GM23338 (cell line): ENCODE measurements at regions not wholly inside any gene's neighbourhood (a gene's known extent, or its start where the extent isn't known, plus 50 kb on each side); places are given as distances from the start of the nearest gene placed in this dataset.

Source experiments
- ATAC-seq: fragments of 200-7000 bp; cut with Tn5 transposase; 3 replicates; pipeline ENCODE4 v1.9.1; 2020
- DNase-seq: peaks from one replicate; pipeline ENCODE4 v3.0.0-alpha.2; 2015; ENCODE audit warnings: low spot score
- H2AFZ ChIP-seq: fragments of 200-600 bp; sonication (generic); 2 replicates; pipeline ENCODE4 v1.8.0; 2016; ENCODE audit warnings: antibody characterized with exemption, mild to moderate bottlenecking, moderate library complexity
- H3F3A ChIP-seq: fragments of 200-600 bp; sonication (generic); replicated peaks from 2 replicates; pipeline ENCODE4 v1.8.0; 2017; ENCODE audit warnings: antibody characterized with exemption, mixed run types, low read depth
- H3K27ac ChIP-seq: fragments of 200-600 bp; sonication (generic); 2 replicates; pipeline ENCODE4 v1.6.1; 2016; ENCODE audit warnings: low read depth
- H3K27me3 ChIP-seq: fragments of 200-600 bp; sonication (generic); 2 replicates; pipeline ENCODE4 v1.8.0; 2016; ENCODE audit warnings: mild to moderate bottlenecking, mixed run types, moderate library complexity; ENCODE audit not compliant: insufficient read depth
- H3K36me3 ChIP-seq: fragments of 200-600 bp; sonication (generic); 2 replicates; pipeline ENCODE4 v1.8.0; 2016; ENCODE audit warnings: mild to moderate bottlenecking; ENCODE audit not compliant: insufficient read depth
- H3K4me1 ChIP-seq: fragments of 200-600 bp; sonication (generic); 2 replicates; pipeline ENCODE4 v1.8.0; 2016; ENCODE audit warnings: mild to moderate bottlenecking, moderate library complexity; ENCODE audit not compliant: insufficient read depth
- H3K4me2 ChIP-seq: fragments of 200-600 bp; sonication (generic); 2 replicates; pipeline ENCODE4 v1.7.1; 2017; ENCODE audit warnings: mixed run types
- H3K4me3 ChIP-seq: fragments of 200-600 bp; sonication (generic); 2 replicates; pipeline ENCODE4 v1.6.1; 2016; ENCODE audit warnings: mixed run types
- H3K79me2 ChIP-seq: fragments of 200-600 bp; sonication (generic); replicated peaks from 2 replicates; pipeline ENCODE4 v1.8.0; 2017; ENCODE audit warnings: mild to moderate bottlenecking; ENCODE audit not compliant: insufficient read depth
- H3K9me2 ChIP-seq: fragments of 200-600 bp; sonication (generic); 2 replicates; pipeline ENCODE4 v1.8.0; 2017; ENCODE audit not compliant: insufficient read depth
- H4K20me1 ChIP-seq: fragments of 200-600 bp; sonication (generic); replicated peaks from 2 replicates; pipeline ENCODE4 v1.8.0; 2017; ENCODE audit warnings: mild to moderate bottlenecking; ENCODE audit not compliant: insufficient read depth
- H3K27ac Mint-ChIP-seq: 2 replicates; pipeline ENCODE4 v1.8.0; 2020; ENCODE audit warnings: inconsistent platforms, mild to moderate bottlenecking, moderate library complexity, mixed read lengths
- H3K27me3 Mint-ChIP-seq: 3 replicates; pipeline ENCODE4 v1.8.0; 2022; ENCODE audit warnings: low read depth, mild to moderate bottlenecking, moderate library complexity, mixed read lengths, inconsistent platforms; ENCODE audit not compliant: insufficient read depth, poor library complexity
- H3K36me3 Mint-ChIP-seq: 3 replicates; pipeline ENCODE4 v1.8.0; 2021; ENCODE audit warnings: low read depth, mild to moderate bottlenecking, inconsistent platforms, moderate library complexity, mixed read lengths
- H3K4me1 Mint-ChIP-seq: 3 replicates; pipeline ENCODE4 v1.8.0; 2020; ENCODE audit warnings: mild to moderate bottlenecking, inconsistent platforms, mixed read lengths
- H3K4me3 Mint-ChIP-seq: 3 replicates; pipeline ENCODE4 v1.8.0; 2021; ENCODE audit warnings: moderate library complexity, mild to moderate bottlenecking, inconsistent platforms, mixed read lengths
- H3K9me3 Mint-ChIP-seq: 3 replicates; pipeline ENCODE4 v1.8.0; 2020; ENCODE audit warnings: moderate library complexity, mild to moderate bottlenecking, inconsistent platforms, mixed read lengths
- CREB1 ChIP-seq: fragments of 250-450 bp; sonication (Bioruptor Pico); IDR thresholded peaks from 2 replicates; pipeline ENCODE4 v1.5.0; 2020; ENCODE audit warnings: low read depth, mild to moderate bottlenecking, moderate library complexity
- CTCF ChIP-seq, 2 experiments: fragments of 200-600 bp in 1 of 2; sonication (generic) in 1 of 2; conservative IDR thresholded peaks; 2 replicates each; pipeline versions ENCODE4 v1.5.1 to v1.6.1; 2016 to 2017; ENCODE audit warnings: antibody characterized with exemption in 2 of 2, low read depth in 2 of 2, mild to moderate bottlenecking in 2 of 2, moderate library complexity in 1 of 2
- EZH2 ChIP-seq: fragments of 200-600 bp; sonication (generic); IDR thresholded peaks from one replicate; pipeline ENCODE4 v1.8.0; 2017; ENCODE audit warnings: antibody characterized with exemption, mild to moderate bottlenecking, low read depth; ENCODE audit not compliant: unreplicated experiment
- EZH2phosphoT487 ChIP-seq: fragments of 200-600 bp; sonication (generic); IDR thresholded peaks from one replicate; pipeline ENCODE4 v1.8.1; 2018; ENCODE audit warnings: antibody characterized with exemption; ENCODE audit not compliant: unreplicated experiment
- JUNB ChIP-seq: IDR thresholded peaks from one replicate; pipeline ENCODE4 v1.6.1; 2016; ENCODE audit warnings: antibody characterized with exemption; ENCODE audit not compliant: unreplicated experiment
- NANOG ChIP-seq: IDR thresholded peaks from 2 replicates; pipeline ENCODE4 v1.6.1; 2016; ENCODE audit warnings: antibody characterized with exemption, borderline replicate concordance
- POLR2AphosphoS5 ChIP-seq: IDR thresholded peaks from 2 replicates; pipeline ENCODE4 v1.6.1; 2016; ENCODE audit warnings: antibody characterized with exemption, low read depth
- REST ChIP-seq: IDR thresholded peaks from one replicate; pipeline ENCODE4 v1.6.1; 2018; ENCODE audit warnings: antibody characterized with exemption; ENCODE audit not compliant: unreplicated experiment
- STAT1 ChIP-seq: IDR thresholded peaks from one replicate; pipeline ENCODE4 v1.6.1; 2016; ENCODE audit warnings: antibody characterized with exemption; ENCODE audit not compliant: unreplicated experiment
- ZNF114 ChIP-seq: fragments of 250-450 bp; sonication (Bioruptor Pico); IDR thresholded peaks from 2 replicates; pipeline ENCODE4 v1.5.0; 2020; ENCODE audit warnings: mild to moderate bottlenecking, moderate library complexity
- ZNF331 ChIP-seq: fragments of 250-450 bp; sonication (Bioruptor Pico); IDR thresholded peaks from 2 replicates; pipeline ENCODE4 v1.5.0; 2020; ENCODE audit warnings: low read depth, mild to moderate bottlenecking, moderate library complexity
- TF ChIP-seq, protein P1 (sequence below): IDR thresholded peaks from 2 replicates; pipeline ENCODE4 v1.6.1; 2016; ENCODE audit warnings: antibody characterized with exemption
- TF ChIP-seq, protein P2 (sequence below): fragments of 250-450 bp; sonication (Bioruptor Pico); IDR thresholded peaks from 2 replicates; pipeline ENCODE4 v1.5.0; 2020; ENCODE audit warnings: mild to moderate bottlenecking, moderate library complexity

- H3K9me2 ChIP-seq = no peaks in the 10 kb centered on the region
- H3K27me3 Mint-ChIP-seq = peaks cover 1% of the 10 kb centered on the region
Observed at GRCh38 chr2:175677880-175678279, 324.2 kb downstream of the LNPK start.

More at GRCh38 chr2:175677880-175678279, 324.2 kb downstream of the LNPK start:
- no peak for TF ChIP-seq CTCF (conservative IDR thresholded peaks at IDR 0.05; ENCODE audit: low read depth in 2 of 2)
- no peak for TF ChIP-seq JUNB
- TF ChIP-seq ZNF331 (CRISPR knock-in tag) = no peak
- TF ChIP-seq CREB1 (CRISPR knock-in tag) = no peak
- TF ChIP-seq, protein P1, sequence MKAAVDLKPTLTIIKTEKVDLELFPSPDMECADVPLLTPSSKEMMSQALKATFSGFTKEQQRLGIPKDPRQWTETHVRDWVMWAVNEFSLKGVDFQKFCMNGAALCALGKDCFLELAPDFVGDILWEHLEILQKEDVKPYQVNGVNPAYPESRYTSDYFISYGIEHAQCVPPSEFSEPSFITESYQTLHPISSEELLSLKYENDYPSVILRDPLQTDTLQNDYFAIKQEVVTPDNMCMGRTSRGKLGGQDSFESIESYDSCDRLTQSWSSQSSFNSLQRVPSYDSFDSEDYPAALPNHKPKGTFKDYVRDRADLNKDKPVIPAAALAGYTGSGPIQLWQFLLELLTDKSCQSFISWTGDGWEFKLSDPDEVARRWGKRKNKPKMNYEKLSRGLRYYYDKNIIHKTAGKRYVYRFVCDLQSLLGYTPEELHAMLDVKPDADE = no peak
- TF ChIP-seq ZNF114 (CRISPR knock-in tag) = no peak
- TF ChIP-seq, protein P2, sequence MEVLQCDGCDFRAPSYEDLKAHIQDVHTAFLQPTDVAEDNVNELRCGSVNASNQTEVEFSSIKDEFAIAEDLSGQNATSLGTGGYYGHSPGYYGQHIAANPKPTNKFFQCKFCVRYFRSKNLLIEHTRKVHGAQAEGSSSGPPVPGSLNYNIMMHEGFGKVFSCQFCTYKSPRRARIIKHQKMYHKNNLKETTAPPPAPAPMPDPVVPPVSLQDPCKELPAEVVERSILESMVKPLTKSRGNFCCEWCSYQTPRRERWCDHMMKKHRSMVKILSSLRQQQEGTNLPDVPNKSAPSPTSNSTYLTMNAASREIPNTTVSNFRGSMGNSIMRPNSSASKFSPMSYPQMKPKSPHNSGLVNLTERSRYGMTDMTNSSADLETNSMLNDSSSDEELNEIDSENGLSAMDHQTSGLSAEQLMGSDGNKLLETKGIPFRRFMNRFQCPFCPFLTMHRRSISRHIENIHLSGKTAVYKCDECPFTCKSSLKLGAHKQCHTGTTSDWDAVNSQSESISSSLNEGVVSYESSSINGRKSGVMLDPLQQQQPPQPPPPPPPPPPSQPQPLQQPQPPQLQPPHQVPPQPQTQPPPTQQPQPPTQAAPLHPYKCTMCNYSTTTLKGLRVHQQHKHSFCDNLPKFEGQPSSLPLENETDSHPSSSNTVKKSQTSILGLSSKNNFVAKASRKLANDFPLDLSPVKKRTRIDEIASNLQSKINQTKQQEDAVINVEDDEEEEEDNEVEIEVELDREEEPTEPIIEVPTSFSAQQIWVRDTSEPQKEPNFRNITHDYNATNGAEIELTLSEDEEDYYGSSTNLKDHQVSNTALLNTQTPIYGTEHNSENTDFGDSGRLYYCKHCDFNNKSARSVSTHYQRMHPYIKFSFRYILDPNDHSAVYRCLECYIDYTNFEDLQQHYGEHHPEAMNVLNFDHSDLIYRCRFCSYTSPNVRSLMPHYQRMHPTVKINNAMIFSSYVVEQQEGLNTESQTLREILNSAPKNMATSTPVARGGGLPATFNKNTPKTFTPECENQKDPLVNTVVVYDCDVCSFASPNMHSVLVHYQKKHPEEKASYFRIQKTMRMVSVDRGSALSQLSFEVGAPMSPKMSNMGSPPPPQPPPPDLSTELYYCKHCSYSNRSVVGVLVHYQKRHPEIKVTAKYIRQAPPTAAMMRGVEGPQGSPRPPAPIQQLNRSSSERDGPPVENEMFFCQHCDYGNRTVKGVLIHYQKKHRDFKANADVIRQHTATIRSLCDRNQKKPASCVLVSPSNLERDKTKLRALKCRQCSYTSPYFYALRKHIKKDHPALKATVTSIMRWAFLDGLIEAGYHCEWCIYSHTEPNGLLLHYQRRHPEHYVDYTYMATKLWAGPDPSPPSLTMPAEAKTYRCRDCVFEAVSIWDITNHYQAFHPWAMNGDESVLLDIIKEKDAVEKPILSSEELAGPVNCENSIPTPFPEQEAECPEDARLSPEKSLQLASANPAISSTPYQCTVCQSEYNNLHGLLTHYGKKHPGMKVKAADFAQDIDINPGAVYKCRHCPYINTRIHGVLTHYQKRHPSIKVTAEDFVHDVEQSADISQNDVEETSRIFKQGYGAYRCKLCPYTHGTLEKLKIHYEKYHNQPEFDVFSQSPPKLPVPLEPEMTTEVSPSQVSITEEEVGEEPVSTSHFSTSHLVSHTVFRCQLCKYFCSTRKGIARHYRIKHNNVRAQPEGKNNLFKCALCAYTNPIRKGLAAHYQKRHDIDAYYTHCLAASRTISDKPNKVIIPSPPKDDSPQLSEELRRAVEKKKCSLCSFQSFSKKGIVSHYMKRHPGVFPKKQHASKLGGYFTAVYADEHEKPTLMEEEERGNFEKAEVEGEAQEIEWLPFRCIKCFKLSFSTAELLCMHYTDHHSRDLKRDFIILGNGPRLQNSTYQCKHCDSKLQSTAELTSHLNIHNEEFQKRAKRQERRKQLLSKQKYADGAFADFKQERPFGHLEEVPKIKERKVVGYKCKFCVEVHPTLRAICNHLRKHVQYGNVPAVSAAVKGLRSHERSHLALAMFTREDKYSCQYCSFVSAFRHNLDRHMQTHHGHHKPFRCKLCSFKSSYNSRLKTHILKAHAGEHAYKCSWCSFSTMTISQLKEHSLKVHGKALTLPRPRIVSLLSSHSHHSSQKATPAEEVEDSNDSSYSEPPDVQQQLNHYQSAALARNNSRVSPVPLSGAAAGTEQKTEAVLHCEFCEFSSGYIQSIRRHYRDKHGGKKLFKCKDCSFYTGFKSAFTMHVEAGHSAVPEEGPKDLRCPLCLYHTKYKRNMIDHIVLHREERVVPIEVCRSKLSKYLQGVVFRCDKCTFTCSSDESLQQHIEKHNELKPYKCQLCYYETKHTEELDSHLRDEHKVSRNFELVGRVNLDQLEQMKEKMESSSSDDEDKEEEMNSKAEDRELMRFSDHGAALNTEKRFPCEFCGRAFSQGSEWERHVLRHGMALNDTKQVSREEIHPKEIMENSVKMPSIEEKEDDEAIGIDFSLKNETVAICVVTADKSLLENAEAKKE (CRISPR knock-in tag) = no peak
- no peak for TF ChIP-seq EZH2phosphoT487
- TF ChIP-seq POLR2AphosphoS5 = no peak
- TF ChIP-seq STAT1 = no peak
- TF ChIP-seq NANOG = no peak
- TF ChIP-seq EZH2 = no peak
- no peak for TF ChIP-seq REST
- Histone ChIP-seq H3K79me2 (no peaks in the 10 kb centered on the region), H3F3A (no peaks in the 10 kb centered on the region), H3K4me1 (no peaks in the 10 kb centered on the region), H3K36me3 (no peaks in the 10 kb centered on the region), H3K4me3 (no peak overlapping the region), H3K4me2 (no peak overlapping the region), H4K20me1 (no peaks in the 10 kb centered on the region; the same call in 1 of the 2 replicates), H3K27ac (no peak overlapping the region), H2AFZ (no peak overlapping the region), H3K27me3 (no peaks in the 10 kb centered on the region)
- no peak for ATAC-seq
- Mint-ChIP-seq H3K4me3 (no peak overlapping the region), H3K27ac (no peak overlapping the region), H3K4me1 (no peaks in the 10 kb centered on the region), H3K9me3 (peaks cover 8% of the 10 kb centered on the region; the same call in 2 of the 3 replicates), H3K36me3 (no peaks in the 10 kb centered on the region)
- DNase-seq = no peak
